ENCODE measurements at regions not wholly inside any gene's neighbourhood (a gene's known extent, or its start where the extent isn't known, plus 50 kb on each side); places are given as distances from the start of the nearest gene placed in this dataset.

GRCh38 chr7:126163647-126164046 lies 1089.1 kb downstream of the GRM8 start:
- no peak overlapping the region for H3K4me3 ChIP-seq (ENCODE audit: low read depth, low read length)
- TF ChIP-seq, protein P1, sequence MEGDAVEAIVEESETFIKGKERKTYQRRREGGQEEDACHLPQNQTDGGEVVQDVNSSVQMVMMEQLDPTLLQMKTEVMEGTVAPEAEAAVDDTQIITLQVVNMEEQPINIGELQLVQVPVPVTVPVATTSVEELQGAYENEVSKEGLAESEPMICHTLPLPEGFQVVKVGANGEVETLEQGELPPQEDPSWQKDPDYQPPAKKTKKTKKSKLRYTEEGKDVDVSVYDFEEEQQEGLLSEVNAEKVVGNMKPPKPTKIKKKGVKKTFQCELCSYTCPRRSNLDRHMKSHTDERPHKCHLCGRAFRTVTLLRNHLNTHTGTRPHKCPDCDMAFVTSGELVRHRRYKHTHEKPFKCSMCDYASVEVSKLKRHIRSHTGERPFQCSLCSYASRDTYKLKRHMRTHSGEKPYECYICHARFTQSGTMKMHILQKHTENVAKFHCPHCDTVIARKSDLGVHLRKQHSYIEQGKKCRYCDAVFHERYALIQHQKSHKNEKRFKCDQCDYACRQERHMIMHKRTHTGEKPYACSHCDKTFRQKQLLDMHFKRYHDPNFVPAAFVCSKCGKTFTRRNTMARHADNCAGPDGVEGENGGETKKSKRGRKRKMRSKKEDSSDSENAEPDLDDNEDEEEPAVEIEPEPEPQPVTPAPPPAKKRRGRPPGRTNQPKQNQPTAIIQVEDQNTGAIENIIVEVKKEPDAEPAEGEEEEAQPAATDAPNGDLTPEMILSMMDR (IDR thresholded peaks at IDR 0.05; ENCODE audit: low read depth, low read length), result no peak
- DNase-seq (ENCODE audit: low read depth, low spot score), result no peak
- in situ Hi-C loops (cut with HindIII; ENCODE audit: low sequenced_read_pairs), result no loop called here

GRCh38 chr7:126157391-126157790 lies 1095.3 kb downstream of the GRM8 start:
- no peak for DNase-seq (ENCODE audit: low read depth, low spot score)
- TF ChIP-seq, protein P1 (IDR thresholded peaks at IDR 0.05; ENCODE audit: low read depth, low read length), result no peak
- in situ Hi-C loops (cut with HindIII; ENCODE audit: low sequenced_read_pairs), result no loop called here
- H3K4me3 ChIP-seq (ENCODE audit: low read depth, low read length), result no peak overlapping the region

- in situ Hi-C loops (cut with HindIII; ENCODE audit: low sequenced_read_pairs), result no loop called here
- H3K4me3 ChIP-seq (ENCODE audit: low read depth, low read length), result no peak overlapping the region
- TF ChIP-seq, protein P1 (IDR thresholded peaks at IDR 0.05; ENCODE audit: low read depth, low read length), result no peak
- DNase-seq (ENCODE audit: low read depth, low spot score), result no peak
Measured at GRCh38 chr7:126150278-126150958, 1102.3 kb downstream of the GRM8 start.

DNA sequence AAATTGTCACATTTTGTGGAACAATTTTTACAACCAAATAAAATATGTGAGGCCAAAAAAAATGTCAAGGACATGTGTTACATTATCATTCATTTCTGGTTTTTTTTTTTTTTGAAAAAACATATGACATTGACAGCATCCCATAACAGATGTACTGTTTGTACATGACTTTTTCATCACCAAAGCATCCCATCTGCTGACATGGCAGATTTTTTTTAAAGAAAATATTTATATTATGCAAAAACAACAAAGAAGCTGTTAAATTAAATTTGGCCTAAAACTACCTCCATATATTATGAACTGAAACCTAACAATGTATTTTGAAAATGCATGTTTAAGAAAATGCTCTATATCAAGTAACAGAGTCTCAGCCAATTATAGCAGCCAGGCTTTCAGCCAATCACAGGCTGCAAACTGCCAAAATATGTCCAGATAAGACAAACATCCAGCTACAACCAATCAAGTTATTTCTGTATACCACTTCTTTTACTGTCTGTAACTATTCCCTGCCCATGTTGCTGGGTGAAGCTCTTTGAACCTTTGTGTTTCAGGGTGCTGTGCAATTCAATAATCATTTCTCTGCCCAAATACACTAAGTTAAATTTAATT lies 1111.8 kb downstream of the GRM8 start:
- in situ Hi-C loops (cut with HindIII; ENCODE audit: low sequenced_read_pairs), result no loop called here
- DNase-seq (ENCODE audit: low read depth, low spot score), result no peak
- TF ChIP-seq, protein P1 (IDR thresholded peaks at IDR 0.05; ENCODE audit: low read depth, low read length), result no peak
- H3K4me3 ChIP-seq (ENCODE audit: low read depth, low read length), result no peak overlapping the region

DNA sequence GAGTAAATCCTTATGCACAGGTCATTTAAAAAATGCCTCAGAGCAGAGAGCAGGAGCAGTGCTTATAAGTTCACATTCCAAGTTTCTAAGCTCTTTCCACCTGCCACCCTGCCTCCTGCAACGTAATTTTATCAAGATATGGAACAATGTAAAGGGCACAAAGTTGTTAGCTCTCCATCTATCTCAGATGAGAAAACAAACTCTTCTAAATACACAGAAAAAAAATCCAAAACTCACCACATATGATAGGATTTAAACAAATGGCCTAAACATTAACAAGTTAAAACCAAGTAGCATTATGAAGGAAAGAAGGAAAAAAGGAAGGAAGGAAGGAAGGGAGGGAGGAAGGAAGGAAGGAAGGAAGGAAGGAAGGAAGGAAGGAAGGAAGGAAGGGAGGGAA lies 1132.8 kb downstream of the GRM8 start:
- no peak overlapping the region for H3K4me3 ChIP-seq (ENCODE audit: low read depth, low read length)
- TF ChIP-seq, protein P1 (IDR thresholded peaks at IDR 0.05; ENCODE audit: low read depth, low read length), result no peak
- no peak for DNase-seq (ENCODE audit: low read depth, low spot score)
- in situ Hi-C loops (cut with HindIII; ENCODE audit: low sequenced_read_pairs), result no loop called here

- no peak overlapping the region for H3K4me3 ChIP-seq (ENCODE audit: low read depth, low read length)
- no peak for DNase-seq (ENCODE audit: low read depth, low spot score)
Measured at GRCh38 chr7:126103582-126103981, 1149.2 kb downstream of the GRM8 start.

More at GRCh38 chr7:126103582-126103981, 1149.2 kb downstream of the GRM8 start:
- TF ChIP-seq, protein P1 (IDR thresholded peaks at IDR 0.05; ENCODE audit: low read depth, low read length), result no peak
- in situ Hi-C loops (cut with HindIII; ENCODE audit: low sequenced_read_pairs), result no loop called here
